Neural cell (in vitro differentiated cells): ENCODE measurements at regions not wholly inside any gene's neighbourhood (a gene's known extent, or its start where the extent isn't known, plus 50 kb on each side); places are given as distances from the start of the nearest gene placed in this dataset.

Experiments used
- EP300 ChIP-seq: fragments of 450-650 bp; conservative IDR thresholded peaks from 2 replicates; pipeline ENCODE4 v1.6.1; 2014; ENCODE audit warnings: antibody characterized with exemption, mild to moderate bottlenecking, moderate library complexity; ENCODE audit not compliant: poor library complexity, severe bottlenecking
- EZH2 ChIP-seq: fragments of 200-600, 300-800 bp; shearing (Covaris generic), sonication (generic); IDR thresholded peaks from 2 replicates; pipeline ENCODE4 v1.6.1; 2014; ENCODE audit warnings: antibody characterized with exemption, low read length, borderline replicate concordance, mild to moderate bottlenecking; ENCODE audit not compliant: insufficient read depth, poor library complexity, severe bottlenecking
- MXI1 ChIP-seq: fragments of 450-650 bp; conservative IDR thresholded peaks from 2 replicates; pipeline ENCODE4 v1.6.1; 2014; ENCODE audit warnings: antibody characterized with exemption, mild to moderate bottlenecking; ENCODE audit not compliant: poor library complexity, severe bottlenecking
- POLR2AphosphoS5 ChIP-seq: IDR thresholded peaks from 2 replicates; pipeline ENCODE4 v1.6.1; 2012
- RAD21 ChIP-seq: fragments of 450-650 bp; conservative IDR thresholded peaks from 2 replicates; pipeline ENCODE4 v1.6.1; 2014; ENCODE audit warnings: antibody characterized with exemption, mild to moderate bottlenecking, moderate library complexity
- SMC3 ChIP-seq: fragments of 450-650 bp; conservative IDR thresholded peaks from 2 replicates; pipeline ENCODE4 v1.6.1; 2014; ENCODE audit warnings: antibody characterized with exemption, mild to moderate bottlenecking, moderate library complexity; ENCODE audit not compliant: poor library complexity
- TAF1 ChIP-seq: IDR thresholded peaks from 2 replicates; pipeline ENCODE4 v1.6.1; 2012; ENCODE audit warnings: low read depth
- TF ChIP-seq, protein P1 (sequence below): fragments of 450-650 bp; IDR thresholded peaks from 2 replicates; pipeline ENCODE4 v1.5.1; 2014; ENCODE audit warnings: antibody characterized with exemption, mild to moderate bottlenecking, moderate library complexity; ENCODE audit not compliant: poor library complexity, severe bottlenecking
- TF ChIP-seq, protein P2 (sequence below): IDR thresholded peaks from 2 replicates; pipeline ENCODE4 v1.6.1; 2012; ENCODE audit warnings: borderline replicate concordance

GRCh38 chr1:157289424-157290105 is 151.4 kb upstream of the ETV3 start:
- TF ChIP-seq, protein P1, sequence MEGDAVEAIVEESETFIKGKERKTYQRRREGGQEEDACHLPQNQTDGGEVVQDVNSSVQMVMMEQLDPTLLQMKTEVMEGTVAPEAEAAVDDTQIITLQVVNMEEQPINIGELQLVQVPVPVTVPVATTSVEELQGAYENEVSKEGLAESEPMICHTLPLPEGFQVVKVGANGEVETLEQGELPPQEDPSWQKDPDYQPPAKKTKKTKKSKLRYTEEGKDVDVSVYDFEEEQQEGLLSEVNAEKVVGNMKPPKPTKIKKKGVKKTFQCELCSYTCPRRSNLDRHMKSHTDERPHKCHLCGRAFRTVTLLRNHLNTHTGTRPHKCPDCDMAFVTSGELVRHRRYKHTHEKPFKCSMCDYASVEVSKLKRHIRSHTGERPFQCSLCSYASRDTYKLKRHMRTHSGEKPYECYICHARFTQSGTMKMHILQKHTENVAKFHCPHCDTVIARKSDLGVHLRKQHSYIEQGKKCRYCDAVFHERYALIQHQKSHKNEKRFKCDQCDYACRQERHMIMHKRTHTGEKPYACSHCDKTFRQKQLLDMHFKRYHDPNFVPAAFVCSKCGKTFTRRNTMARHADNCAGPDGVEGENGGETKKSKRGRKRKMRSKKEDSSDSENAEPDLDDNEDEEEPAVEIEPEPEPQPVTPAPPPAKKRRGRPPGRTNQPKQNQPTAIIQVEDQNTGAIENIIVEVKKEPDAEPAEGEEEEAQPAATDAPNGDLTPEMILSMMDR: no peak
- TF ChIP-seq POLR2AphosphoS5: no peak
- no peak for TF ChIP-seq RAD21
- no peak for TF ChIP-seq EZH2
- TF ChIP-seq, protein P2, sequence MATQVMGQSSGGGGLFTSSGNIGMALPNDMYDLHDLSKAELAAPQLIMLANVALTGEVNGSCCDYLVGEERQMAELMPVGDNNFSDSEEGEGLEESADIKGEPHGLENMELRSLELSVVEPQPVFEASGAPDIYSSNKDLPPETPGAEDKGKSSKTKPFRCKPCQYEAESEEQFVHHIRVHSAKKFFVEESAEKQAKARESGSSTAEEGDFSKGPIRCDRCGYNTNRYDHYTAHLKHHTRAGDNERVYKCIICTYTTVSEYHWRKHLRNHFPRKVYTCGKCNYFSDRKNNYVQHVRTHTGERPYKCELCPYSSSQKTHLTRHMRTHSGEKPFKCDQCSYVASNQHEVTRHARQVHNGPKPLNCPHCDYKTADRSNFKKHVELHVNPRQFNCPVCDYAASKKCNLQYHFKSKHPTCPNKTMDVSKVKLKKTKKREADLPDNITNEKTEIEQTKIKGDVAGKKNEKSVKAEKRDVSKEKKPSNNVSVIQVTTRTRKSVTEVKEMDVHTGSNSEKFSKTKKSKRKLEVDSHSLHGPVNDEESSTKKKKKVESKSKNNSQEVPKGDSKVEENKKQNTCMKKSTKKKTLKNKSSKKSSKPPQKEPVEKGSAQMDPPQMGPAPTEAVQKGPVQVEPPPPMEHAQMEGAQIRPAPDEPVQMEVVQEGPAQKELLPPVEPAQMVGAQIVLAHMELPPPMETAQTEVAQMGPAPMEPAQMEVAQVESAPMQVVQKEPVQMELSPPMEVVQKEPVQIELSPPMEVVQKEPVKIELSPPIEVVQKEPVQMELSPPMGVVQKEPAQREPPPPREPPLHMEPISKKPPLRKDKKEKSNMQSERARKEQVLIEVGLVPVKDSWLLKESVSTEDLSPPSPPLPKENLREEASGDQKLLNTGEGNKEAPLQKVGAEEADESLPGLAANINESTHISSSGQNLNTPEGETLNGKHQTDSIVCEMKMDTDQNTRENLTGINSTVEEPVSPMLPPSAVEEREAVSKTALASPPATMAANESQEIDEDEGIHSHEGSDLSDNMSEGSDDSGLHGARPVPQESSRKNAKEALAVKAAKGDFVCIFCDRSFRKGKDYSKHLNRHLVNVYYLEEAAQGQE: no peak
- TF ChIP-seq TAF1: no peak
- TF ChIP-seq EP300: no peak
- TF ChIP-seq SMC3: no peak
- no peak for TF ChIP-seq MXI1
